ENCODE measurements at regions not wholly inside any gene's neighbourhood (a gene's known extent, or its start where the extent isn't known, plus 50 kb on each side); places are given as distances from the start of the nearest gene placed in this dataset.

GRCh38 chr9:30519756-30520155, 1864.7 kb upstream of the ACO1 start:
- TF ChIP-seq SP1 (IDR thresholded peaks at IDR 0.05; ENCODE audit: low read depth, low read length): no peak
- TF ChIP-seq JUN (IDR thresholded peaks at IDR 0.05; ENCODE audit: low read depth, low read length): no peak
- no peak for TF ChIP-seq EP300 (IDR thresholded peaks at IDR 0.05; ENCODE audit: borderline replicate concordance in 1 of 2, low read depth in 2 of 2, low read length in 2 of 2)
- no peak for TF ChIP-seq POLR2A (IDR thresholded peaks at IDR 0.05; ENCODE audit: control extremely low read depth in 1 of 2, low read depth in 2 of 2, low read length in 2 of 2)
- TF ChIP-seq MAFK (IDR thresholded peaks at IDR 0.05; ENCODE audit: low read depth, low read length): no peak
- TF ChIP-seq EGR1 (IDR thresholded peaks at IDR 0.05; ENCODE audit: borderline replicate concordance, low read depth, low read length): no peak
- TF ChIP-seq, protein P1, sequence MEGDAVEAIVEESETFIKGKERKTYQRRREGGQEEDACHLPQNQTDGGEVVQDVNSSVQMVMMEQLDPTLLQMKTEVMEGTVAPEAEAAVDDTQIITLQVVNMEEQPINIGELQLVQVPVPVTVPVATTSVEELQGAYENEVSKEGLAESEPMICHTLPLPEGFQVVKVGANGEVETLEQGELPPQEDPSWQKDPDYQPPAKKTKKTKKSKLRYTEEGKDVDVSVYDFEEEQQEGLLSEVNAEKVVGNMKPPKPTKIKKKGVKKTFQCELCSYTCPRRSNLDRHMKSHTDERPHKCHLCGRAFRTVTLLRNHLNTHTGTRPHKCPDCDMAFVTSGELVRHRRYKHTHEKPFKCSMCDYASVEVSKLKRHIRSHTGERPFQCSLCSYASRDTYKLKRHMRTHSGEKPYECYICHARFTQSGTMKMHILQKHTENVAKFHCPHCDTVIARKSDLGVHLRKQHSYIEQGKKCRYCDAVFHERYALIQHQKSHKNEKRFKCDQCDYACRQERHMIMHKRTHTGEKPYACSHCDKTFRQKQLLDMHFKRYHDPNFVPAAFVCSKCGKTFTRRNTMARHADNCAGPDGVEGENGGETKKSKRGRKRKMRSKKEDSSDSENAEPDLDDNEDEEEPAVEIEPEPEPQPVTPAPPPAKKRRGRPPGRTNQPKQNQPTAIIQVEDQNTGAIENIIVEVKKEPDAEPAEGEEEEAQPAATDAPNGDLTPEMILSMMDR (IDR thresholded peaks at IDR 0.05; ENCODE audit: control extremely low read depth in 1 of 3, insufficient read depth in 1 of 3, low read depth in 1 of 3, low read length in 3 of 3): no peak
